GM04503 (cell line): ENCODE measurements at regions not wholly inside any gene's neighbourhood (a gene's known extent, or its start where the extent isn't known, plus 50 kb on each side); places are given as distances from the start of the nearest gene placed in this dataset.

Experiments
- DNase-seq: peaks from one replicate; pipeline ENCODE4 v3.0.0-alpha.2; 2012; ENCODE audit warnings: low read depth

DNA sequence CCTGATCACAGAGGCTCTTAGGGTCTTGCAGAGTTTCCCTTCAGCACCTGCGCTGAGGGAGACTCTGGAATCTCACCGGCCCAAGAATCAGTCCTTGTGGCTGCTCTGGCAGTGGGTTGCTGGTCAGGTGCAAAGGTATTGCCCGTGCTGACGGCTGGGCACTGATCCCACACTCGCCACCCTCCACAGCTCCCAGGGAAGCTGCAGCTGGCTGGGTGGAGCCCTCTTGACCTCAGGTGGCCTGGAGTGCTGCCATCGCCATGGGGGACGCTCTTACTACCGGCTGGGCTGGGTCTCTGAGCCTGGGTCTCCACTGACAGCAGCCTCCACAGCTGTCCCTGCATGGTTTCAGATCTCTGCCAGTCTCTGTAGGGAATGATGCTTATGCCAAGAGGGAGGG lies 52.6 kb upstream of the EPHB3 start:
- no peak for DNase-seq

DNA sequence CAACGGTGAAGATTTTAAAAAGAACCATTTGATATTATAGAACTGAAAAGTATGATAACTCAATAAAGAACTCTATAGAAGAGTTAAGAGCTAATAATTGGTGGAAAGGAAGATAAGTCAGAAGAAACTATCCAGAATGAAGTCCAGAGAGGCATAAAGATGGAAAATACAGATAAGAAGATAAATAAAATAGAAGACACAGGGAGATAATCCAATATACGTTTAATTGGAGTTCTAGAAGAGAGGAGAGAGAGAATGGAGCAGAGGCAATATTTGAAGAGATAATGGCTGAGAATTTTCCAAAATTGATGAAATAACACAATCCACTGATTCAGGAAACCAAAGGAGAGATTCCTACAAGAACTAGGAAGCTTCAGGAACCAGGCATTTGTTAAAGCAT lies 49.8 kb upstream of the EPHB3 start:
- DNase-seq: no peak
